ENCODE measurements at regions not wholly inside any gene's neighbourhood (a gene's known extent, or its start where the extent isn't known, plus 50 kb on each side); places are given as distances from the start of the nearest gene placed in this dataset.
A peak's percentile ranks its signal among the peaks of the same experiment; 100 is the strongest.

GRCh38 chr1:60152891-60153290 lies 79.3 kb upstream of the C1orf87 start:
- Histone ChIP-seq H3K9me3 (ENCODE audit: control insufficient read depth in 2 of 2, insufficient read depth in 1 of 2, low read depth in 1 of 2, low read length in 1 of 2) (no peaks in the 10 kb centered on the region), H3K27ac (ENCODE audit: low read depth in 1 of 3, low read length in 2 of 3) (no peak overlapping the region), H3K4me3 (ENCODE audit: low read depth in 1 of 3, low read length in 3 of 3) (no peak overlapping the region), H3K4me1 (ENCODE audit: control insufficient read depth in 3 of 3, insufficient read depth in 2 of 3, low read depth in 1 of 3, low read length in 2 of 3) (no peaks in the 10 kb centered on the region), H3K27me3 (ENCODE audit: control insufficient read depth in 3 of 3, insufficient read depth in 3 of 3, low read length in 3 of 3) (no peaks in the 10 kb centered on the region), H3K36me3 (ENCODE audit: control insufficient read depth in 3 of 3, insufficient read depth in 2 of 3, low read depth in 1 of 3, low read length in 3 of 3) (no peaks in the 10 kb centered on the region)
- DNase-seq = no peak
- no peak for FAIRE-seq
- WGBS, 3 donors = 75 to 83% (median 82%) methylated on average over 2 of the region's 2 CpGs

GRCh38 chr1:60151311-60151710 lies 77.7 kb upstream of the C1orf87 start:
- Histone ChIP-seq H3K4me1 (ENCODE audit: control insufficient read depth in 3 of 3, insufficient read depth in 2 of 3, low read depth in 1 of 3, low read length in 2 of 3) (no peaks in the 10 kb centered on the region), H3K27ac (ENCODE audit: low read depth in 1 of 3, low read length in 2 of 3) (no peak overlapping the region), H3K9me3 (ENCODE audit: control insufficient read depth in 2 of 2, insufficient read depth in 1 of 2, low read depth in 1 of 2, low read length in 1 of 2) (no peaks in the 10 kb centered on the region), H3K27me3 (ENCODE audit: control insufficient read depth in 3 of 3, insufficient read depth in 3 of 3, low read length in 3 of 3) (no peaks in the 10 kb centered on the region), H3K36me3 (ENCODE audit: control insufficient read depth in 3 of 3, insufficient read depth in 2 of 3, low read depth in 1 of 3, low read length in 3 of 3) (no peaks in the 10 kb centered on the region), H3K4me3 (ENCODE audit: low read depth in 1 of 3, low read length in 3 of 3) (no peak overlapping the region)
- DNase-seq (no peak), FAIRE-seq (no peak)
- WGBS, 3 donors = 70 to 90% (median 74%) methylated on average over 3 of the region's 3 CpGs

GRCh38 chr1:60149251-60149650 lies 75.7 kb upstream of the C1orf87 start:
- Histone ChIP-seq H3K4me3 (ENCODE audit: low read depth in 1 of 3, low read length in 3 of 3) (no peak overlapping the region), H3K27me3 (ENCODE audit: control insufficient read depth in 3 of 3, insufficient read depth in 3 of 3, low read length in 3 of 3) (no peaks in the 10 kb centered on the region), H3K9me3 (ENCODE audit: control insufficient read depth in 2 of 2, insufficient read depth in 1 of 2, low read depth in 1 of 2, low read length in 1 of 2) (no peaks in the 10 kb centered on the region), H3K36me3 (ENCODE audit: control insufficient read depth in 3 of 3, insufficient read depth in 2 of 3, low read depth in 1 of 3, low read length in 3 of 3) (no peaks in the 10 kb centered on the region), H3K4me1 (ENCODE audit: control insufficient read depth in 3 of 3, insufficient read depth in 2 of 3, low read depth in 1 of 3, low read length in 2 of 3) (no peaks in the 10 kb centered on the region), H3K27ac (ENCODE audit: low read depth in 1 of 3, low read length in 2 of 3) (no peak overlapping the region)
- no peak for FAIRE-seq
- 11 to 38% (median 34%) methylated on average over 2 of the region's 2 CpGs for WGBS, 3 donors
- DNase-seq = peak in 1 of 2 donors; percentile 20

- Histone ChIP-seq H3K9me3 (ENCODE audit: control insufficient read depth in 2 of 2, insufficient read depth in 1 of 2, low read depth in 1 of 2, low read length in 1 of 2) (no peaks in the 10 kb centered on the region), H3K36me3 (ENCODE audit: control insufficient read depth in 3 of 3, insufficient read depth in 2 of 3, low read depth in 1 of 3, low read length in 3 of 3) (no peaks in the 10 kb centered on the region), H3K4me3 (ENCODE audit: low read depth in 1 of 3, low read length in 3 of 3) (no peak overlapping the region), H3K27ac (ENCODE audit: low read depth in 1 of 3, low read length in 2 of 3) (no peak overlapping the region), H3K27me3 (ENCODE audit: control insufficient read depth in 3 of 3, insufficient read depth in 3 of 3, low read length in 3 of 3) (no peaks in the 10 kb centered on the region), H3K4me1 (ENCODE audit: control insufficient read depth in 3 of 3, insufficient read depth in 2 of 3, low read depth in 1 of 3, low read length in 2 of 3) (no peaks in the 10 kb centered on the region)
- no peak for FAIRE-seq
- 37 to 76% (median 55%) methylated on average over 1 of the region's 1 CpG for WGBS, 3 donors
- no peak for DNase-seq
These were observed 73.3 kb upstream of the C1orf87 start for GRCh38 chr1:60146884-60147283.

- 66 to 90% (median 74%) methylated on average over 1 of the region's 1 CpG for WGBS, 3 donors
- Histone ChIP-seq H3K9me3 (ENCODE audit: control insufficient read depth in 2 of 2, insufficient read depth in 1 of 2, low read depth in 1 of 2, low read length in 1 of 2) (no peaks in the 10 kb centered on the region), H3K27ac (ENCODE audit: low read depth in 1 of 3, low read length in 2 of 3) (no peak overlapping the region), H3K27me3 (ENCODE audit: control insufficient read depth in 3 of 3, insufficient read depth in 3 of 3, low read length in 3 of 3) (no peaks in the 10 kb centered on the region), H3K4me1 (ENCODE audit: control insufficient read depth in 3 of 3, insufficient read depth in 2 of 3, low read depth in 1 of 3, low read length in 2 of 3) (no peaks in the 10 kb centered on the region), H3K36me3 (ENCODE audit: control insufficient read depth in 3 of 3, insufficient read depth in 2 of 3, low read depth in 1 of 3, low read length in 3 of 3) (no peaks in the 10 kb centered on the region), H3K4me3 (ENCODE audit: low read depth in 1 of 3, low read length in 3 of 3) (no peak overlapping the region)
- FAIRE-seq (no peak), DNase-seq (no peak)
These were observed 72.2 kb upstream of the C1orf87 start for GRCh38 chr1:60145771-60146170.

- no peak overlapping the region for H3K4me3 ChIP-seq (ENCODE audit: low read depth in 1 of 3, low read length in 3 of 3)
- no peak overlapping the region for H3K27ac ChIP-seq (ENCODE audit: low read depth in 1 of 3, low read length in 2 of 3)
- no peaks in the 10 kb centered on the region for H3K9me3 ChIP-seq (ENCODE audit: control insufficient read depth in 2 of 2, insufficient read depth in 1 of 2, low read depth in 1 of 2, low read length in 1 of 2)
- H3K27me3 ChIP-seq (ENCODE audit: control insufficient read depth in 3 of 3, insufficient read depth in 3 of 3, low read length in 3 of 3) = no peaks in the 10 kb centered on the region
- 73 to 90% (median 85%) methylated on average over 1 of the region's 1 CpG for WGBS, 3 donors
- H3K36me3 ChIP-seq (ENCODE audit: control insufficient read depth in 3 of 3, insufficient read depth in 2 of 3, low read depth in 1 of 3, low read length in 3 of 3) = no peaks in the 10 kb centered on the region
- FAIRE-seq = no peak
- H3K4me1 ChIP-seq (ENCODE audit: control insufficient read depth in 3 of 3, insufficient read depth in 2 of 3, low read depth in 1 of 3, low read length in 2 of 3) = no peaks in the 10 kb centered on the region
- no peak for DNase-seq
These were observed 68.2 kb upstream of the C1orf87 start for GRCh38 chr1:60141743-60142142.

- DNase-seq = no peak
- H3K4me1 ChIP-seq (ENCODE audit: control insufficient read depth in 3 of 3, insufficient read depth in 2 of 3, low read depth in 1 of 3, low read length in 2 of 3) = no peaks in the 10 kb centered on the region
- H3K9me3 ChIP-seq (ENCODE audit: control insufficient read depth in 2 of 2, insufficient read depth in 1 of 2, low read depth in 1 of 2, low read length in 1 of 2) = no peaks in the 10 kb centered on the region
- H3K27me3 ChIP-seq (ENCODE audit: control insufficient read depth in 3 of 3, insufficient read depth in 3 of 3, low read length in 3 of 3) = no peaks in the 10 kb centered on the region
- WGBS, 3 donors = 78 to 88% (median 82%) methylated on average over 4 of the region's 4 CpGs
- FAIRE-seq = no peak
- no peak overlapping the region for H3K4me3 ChIP-seq (ENCODE audit: low read depth in 1 of 3, low read length in 3 of 3)
- H3K36me3 ChIP-seq (ENCODE audit: control insufficient read depth in 3 of 3, insufficient read depth in 2 of 3, low read depth in 1 of 3, low read length in 3 of 3) = no peaks in the 10 kb centered on the region
- H3K27ac ChIP-seq (ENCODE audit: low read depth in 1 of 3, low read length in 2 of 3) = no peak overlapping the region
These were observed 67.7 kb upstream of the C1orf87 start for GRCh38 chr1:60141276-60141675.

- no peaks in the 10 kb centered on the region for H3K9me3 ChIP-seq (ENCODE audit: control insufficient read depth in 2 of 2, insufficient read depth in 1 of 2, low read depth in 1 of 2, low read length in 1 of 2)
- no peaks in the 10 kb centered on the region for H3K4me1 ChIP-seq (ENCODE audit: control insufficient read depth in 3 of 3, insufficient read depth in 2 of 3, low read depth in 1 of 3, low read length in 2 of 3)
- H3K27me3 ChIP-seq (ENCODE audit: control insufficient read depth in 3 of 3, insufficient read depth in 3 of 3, low read length in 3 of 3) = no peaks in the 10 kb centered on the region
- H3K4me3 ChIP-seq (ENCODE audit: low read depth in 1 of 3, low read length in 3 of 3) = no peak overlapping the region
- no peak for DNase-seq
- WGBS, 3 donors = 30 to 51% (median 35%) methylated on average over 2 of the region's 2 CpGs
- no peaks in the 10 kb centered on the region for H3K36me3 ChIP-seq (ENCODE audit: control insufficient read depth in 3 of 3, insufficient read depth in 2 of 3, low read depth in 1 of 3, low read length in 3 of 3)
- H3K27ac ChIP-seq (ENCODE audit: low read depth in 1 of 3, low read length in 2 of 3) = no peak overlapping the region
- no peak for FAIRE-seq
These were observed 63.8 kb upstream of the C1orf87 start for GRCh38 chr1:60137406-60137805.

GRCh38 chr1:60136395-60136794 lies 62.8 kb upstream of the C1orf87 start:
- peak; percentile 44 for FAIRE-seq
- H3K27ac ChIP-seq (ENCODE audit: low read depth in 1 of 3, low read length in 2 of 3) = no peak overlapping the region
- WGBS, 3 donors = 78 to 84% (median 80%) methylated on average over 1 of the region's 1 CpG
- no peaks in the 10 kb centered on the region for H3K9me3 ChIP-seq (ENCODE audit: control insufficient read depth in 2 of 2, insufficient read depth in 1 of 2, low read depth in 1 of 2, low read length in 1 of 2)
- no peak for DNase-seq
- no peaks in the 10 kb centered on the region for H3K4me1 ChIP-seq (ENCODE audit: control insufficient read depth in 3 of 3, insufficient read depth in 2 of 3, low read depth in 1 of 3, low read length in 2 of 3)
- no peaks in the 10 kb centered on the region for H3K36me3 ChIP-seq (ENCODE audit: control insufficient read depth in 3 of 3, insufficient read depth in 2 of 3, low read depth in 1 of 3, low read length in 3 of 3)
- no peak overlapping the region for H3K4me3 ChIP-seq (ENCODE audit: low read depth in 1 of 3, low read length in 3 of 3)
- no peaks in the 10 kb centered on the region for H3K27me3 ChIP-seq (ENCODE audit: control insufficient read depth in 3 of 3, insufficient read depth in 3 of 3, low read length in 3 of 3)
